HepG2 (cell line): ENCODE measurements at regions not wholly inside any gene's neighbourhood (a gene's known extent, or its start where the extent isn't known, plus 50 kb on each side); places are given as distances from the start of the nearest gene placed in this dataset.

ENCODE experiments used
- ATAC-seq: fragments of 200-7000 bp; cut with Tn5 transposase; 3 replicates; pipeline ENCODE4 v1.9.1; 2020; ENCODE audit warnings: mild to moderate bottlenecking, moderate library complexity
- BruUV-seq: library from RNA; stranded (reverse); fragments of 400-500 nt; replicated peaks from 2 replicates; lab custom pipeline; 2021; lab: Mats Ljungman, UMichigan
- CTCF ChIA-PET: fragments of 300-600 bp; formaldehyde crosslinking; extraction: SDS; loops from one replicate; lab custom pipeline; 2021; ENCODE audit warnings: low total read pairs, inconsistent platforms, low intra/inter-chr PET ratio; lab: Yijun Ruan, JAX
- POLR2A ChIA-PET: fragments of 350-600 bp; sonication (Branson Sonifier 250); formaldehyde crosslinking; loops from one replicate; lab custom pipeline; 2020; ENCODE audit warnings: antibody characterized with exemption, inconsistent platforms; lab: Yijun Ruan, JAX
- DNase-seq: peaks from one replicate; pipeline ENCODE4 v3.0.0-alpha.2; 2015; ENCODE audit warnings: low spot score
- FAIRE-seq: peaks from 3 replicates; lab custom pipeline; 2011; peaks lifted over from hg19 to GRCh38; lab: Jason Lieb, UNC
- H2AFZ ChIP-seq: one replicate; pipeline ENCODE4 v1.6.1; 2011; ENCODE audit warnings: low read length, inconsistent platforms
- H3K27ac ChIP-seq: fragments of 300-600 bp; 3 replicates; pipeline ENCODE4 v1.8.0; 2011; ENCODE audit warnings: mixed run types, mild to moderate bottlenecking, mixed read lengths, low read length, inconsistent platforms; ENCODE audit not compliant: insufficient read depth; ENCODE audit errors: extremely low read length
- H3K27me3 ChIP-seq, 2 experiments: fragments of 200-600 bp in 1 of 2; 2 replicates in 1 of 2; 3 replicates in 1 of 2; pipeline versions ENCODE4 v1.6.0 to v1.8.0; 2011; ENCODE audit warnings: low read length in 2 of 2, mild to moderate bottlenecking in 2 of 2, moderate library complexity in 2 of 2, inconsistent platforms in 1 of 2; ENCODE audit not compliant: insufficient read depth in 2 of 2, control insufficient read depth in 1 of 2
- H3K36me3 ChIP-seq, 2 experiments: fragments of 200-600 bp in 1 of 2; replicated peaks in 1 of 2; 2 replicates in 1 of 2; 3 replicates in 1 of 2; pipeline versions ENCODE4 v1.5.1 to v1.8.0; 2011; ENCODE audit warnings: low read length in 2 of 2, inconsistent platforms in 1 of 2; ENCODE audit not compliant: insufficient read depth in 2 of 2, control insufficient read depth in 1 of 2
- H3K4me1 ChIP-seq: 2 replicates; pipeline ENCODE4 v1.5.1; 2012; ENCODE audit warnings: low read length, inconsistent platforms; ENCODE audit not compliant: insufficient read depth
- H3K4me2 ChIP-seq: 2 replicates; pipeline ENCODE4 v1.6.0; 2011; ENCODE audit warnings: low read depth, low read length, inconsistent platforms
- H3K4me3 ChIP-seq, 3 experiments: fragments of 200-600 bp in 1 of 3; sonication (generic), shearing (Covaris generic) in 1 of 3; replicated peaks in 1 of 3; 2 replicates each; pipeline ENCODE4 v1.5.1; 2011 to 2016; ENCODE audit warnings: low read length in 3 of 3, inconsistent platforms in 2 of 3, low read depth in 2 of 3, mild to moderate bottlenecking in 2 of 3, control low read depth in 1 of 3, mixed read lengths in 1 of 3; ENCODE audit not compliant: insufficient read depth in 1 of 3
- H3K79me2 ChIP-seq: one replicate; pipeline ENCODE4 v1.6.1; 2011; ENCODE audit warnings: low read length, inconsistent platforms; ENCODE audit not compliant: insufficient read depth
- H3K9ac ChIP-seq: 2 replicates; pipeline ENCODE4 v1.6.0; 2011; ENCODE audit warnings: mild to moderate bottlenecking, low read depth, low read length, inconsistent platforms; ENCODE audit not compliant: insufficient read depth
- H3K9me3 ChIP-seq: 2 replicates; pipeline ENCODE4 v1.5.1; 2012; ENCODE audit warnings: mild to moderate bottlenecking, low read length
- H4K20me1 ChIP-seq: 2 replicates; pipeline ENCODE4 v1.6.0; 2011; ENCODE audit warnings: inconsistent platforms, mild to moderate bottlenecking, low read length, moderate library complexity; ENCODE audit not compliant: insufficient read depth
- CBX5 ChIP-seq: sonication (generic); formaldehyde crosslinking; IDR thresholded peaks from 2 replicates; pipeline ENCODE4 v1.4.0; 2020; ENCODE audit warnings: missing genetic modification reagents, borderline replicate concordance
- HNF4G ChIP-seq, 2 experiments: sonication (generic) in 1 of 2; formaldehyde crosslinking in 1 of 2; IDR thresholded peaks; 2 replicates each; pipeline versions ENCODE4 v1.4.0 to v1.6.1; 2011 to 2020; ENCODE audit warnings: borderline replicate concordance in 2 of 2, low read depth in 2 of 2, mild to moderate bottlenecking in 2 of 2, low read length in 1 of 2, missing genetic modification reagents in 1 of 2, moderate library complexity in 1 of 2
- NFE2L1 ChIP-seq: sonication (generic); formaldehyde crosslinking; IDR thresholded peaks from 2 replicates; pipeline ENCODE4 v1.4.0; 2020; ENCODE audit warnings: missing genetic modification reagents, mild to moderate bottlenecking, borderline replicate concordance
- NFYC ChIP-seq: IDR thresholded peaks from 2 replicates; pipeline ENCODE4 v1.6.1; 2016; ENCODE audit warnings: missing genetic modification reagents, missing compliant biosample characterization
- RBM22 ChIP-seq: fragments of 200-400 bp; formaldehyde crosslinking; optimal IDR thresholded peaks from 2 replicates; pipeline ENCODE3; 2017; ENCODE audit warnings: mild to moderate bottlenecking, low read length, moderate library complexity
- SIN3A ChIP-seq: IDR thresholded peaks from 2 replicates; pipeline ENCODE4 v1.6.1; 2011; ENCODE audit warnings: low read depth, mild to moderate bottlenecking, control low read depth, low read length, borderline replicate concordance
- SMARCC2 ChIP-seq: fragments of 450-650 bp; IDR thresholded peaks from 2 replicates; pipeline ENCODE4 v1.6.1; 2017; ENCODE audit warnings: antibody characterized with exemption, mild to moderate bottlenecking
- ZBTB38 ChIP-seq: sonication (generic); formaldehyde crosslinking; IDR thresholded peaks from 2 replicates; pipeline ENCODE4 v1.5.1; 2020; ENCODE audit warnings: mild to moderate bottlenecking, missing genetic modification reagents
- ZNF790 ChIP-seq: sonication (generic); formaldehyde crosslinking; IDR thresholded peaks from 2 replicates; pipeline ENCODE4 v1.8.0; 2022; ENCODE audit warnings: missing genetic modification reagents, mild to moderate bottlenecking, borderline replicate concordance
- WGBS: methylation state at CpG from one replicate; pipeline ENCODE4 v1.1.6; 2017; ENCODE audit warnings: low lambda C conversion rate; 5-methylcytosine and 5-hydroxymethylcytosine counted together
- in situ Hi-C: cut with HindIII; loops from 2 replicates; pipeline ENCODE4 v1.10.0; 2017; ENCODE audit warnings: low pct_unique_long_range_greater_than_20kb; ENCODE audit not compliant: extremely low pct_ligation_motif_present
- intact Hi-C: fragments of 100-400 bp; cut with micrococcal nuclease; formaldehyde crosslinking; loops from one replicate; pipeline ENCODE4 v1.10.0; 2022; ENCODE audit not compliant: unreplicated experiment
- TF ChIP-seq, protein P1 (sequence below): sonication (generic); formaldehyde crosslinking; conservative IDR thresholded peaks from 2 replicates; pipeline ENCODE4 v1.8.0; 2022; ENCODE audit warnings: mild to moderate bottlenecking, moderate library complexity, missing genetic modification reagents
- TF ChIP-seq, protein P2 (sequence below): sonication (generic); formaldehyde crosslinking; conservative IDR thresholded peaks from 2 replicates; pipeline ENCODE4 v1.8.0; 2022; ENCODE audit warnings: low read depth, missing genetic modification reagents
- TF ChIP-seq, protein P3 (sequence below): sonication (generic); formaldehyde crosslinking; IDR thresholded peaks from 2 replicates; pipeline ENCODE4 v1.8.1; 2023; ENCODE audit warnings: mild to moderate bottlenecking, moderate library complexity, missing genetic modification reagents
- TF ChIP-seq, protein P4 (sequence below): sonication (generic); formaldehyde crosslinking; IDR thresholded peaks from 2 replicates; pipeline ENCODE4 v1.9.0; 2021; ENCODE audit warnings: missing genetic modification reagents, borderline replicate concordance

DNA sequence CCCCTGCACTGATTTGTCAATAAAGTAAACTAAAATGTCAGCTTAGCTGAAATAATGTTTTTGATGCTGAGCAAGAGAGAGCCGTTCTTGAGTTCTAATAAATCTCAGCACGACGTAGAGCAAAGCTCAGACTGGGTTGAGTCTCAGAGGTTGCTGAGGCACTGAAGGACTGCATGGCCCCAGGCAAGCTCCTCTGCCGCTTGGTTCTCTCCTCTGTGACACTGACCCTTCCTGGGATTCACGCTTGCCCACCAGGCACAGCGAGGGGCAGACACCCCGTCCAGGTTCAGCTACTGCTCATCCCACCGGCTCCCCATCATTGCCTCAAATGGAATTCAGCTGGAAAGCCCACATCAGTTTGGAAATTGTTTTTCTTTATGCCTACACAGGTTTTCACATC, 129.8 kb downstream of the IRX2 start:
- WGBS, result 19% methylated on average over 6 of the region's 8 CpGs
- no peak overlapping the region for H2AFZ ChIP-seq
- H3K27ac ChIP-seq, result no peak overlapping the region
- BruUV-seq, result no TSS peak
- no peak for FAIRE-seq
- no peaks in the 10 kb centered on the region for H3K79me2 ChIP-seq
- peaks cover 3 to 14% of the 10 kb centered on the region in 2 experiments; a peak in 1 of 5 replicates for H3K27me3 ChIP-seq
- TF ChIP-seq SIN3A (no peak), NFYC (CRISPR knock-in tag) (no peak), NFE2L1 (CRISPR knock-in tag) (no peak)
- DNase-seq, result no peak
- intact Hi-C loops (no loop called here), in situ Hi-C loops (no loop called here)
- no peaks in the 10 kb centered on the region for H3K4me1 ChIP-seq
- no peaks in the 10 kb centered on the region for H4K20me1 ChIP-seq
- POLR2A ChIA-PET, result no interaction called here
- ATAC-seq, result no peak
- CTCF ChIA-PET, result no interaction called here
- H3K4me2 ChIP-seq, result no peak overlapping the region
- no peak overlapping the region for H3K9ac ChIP-seq
- H3K9me3 ChIP-seq, result no peaks in the 10 kb centered on the region
- H3K4me3 ChIP-seq, result no peak overlapping the region
- no peaks in the 10 kb centered on the region for H3K36me3 ChIP-seq

DNA sequence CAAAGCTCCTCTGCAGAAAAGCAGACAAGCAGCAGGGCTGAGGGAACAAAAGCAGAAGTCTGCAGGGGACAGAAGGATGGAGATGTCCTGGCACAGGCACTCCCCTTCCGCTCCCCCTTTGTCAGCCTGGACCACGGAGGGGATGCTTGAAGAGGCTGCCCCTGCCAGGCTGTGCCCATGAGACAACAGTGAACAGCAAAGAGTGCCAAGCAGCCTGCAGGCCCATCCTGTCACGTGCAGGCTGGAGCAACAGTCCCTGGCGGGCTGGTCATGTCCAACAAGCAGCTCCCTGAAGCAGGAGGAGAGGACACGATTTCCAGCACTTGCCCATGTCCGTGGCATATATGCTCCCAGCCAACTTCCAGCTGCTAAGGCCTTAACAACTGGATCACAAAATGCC, 132.3 kb downstream of the IRX2 start:
- Histone ChIP-seq H3K4me2 (no peak overlapping the region), H3K36me3 (no peaks in the 10 kb centered on the region), H3K4me3 (no peak overlapping the region), H3K4me1 (no peaks in the 10 kb centered on the region), H3K27me3 (peaks cover 1 to 14% of the 10 kb centered on the region in 2 experiments; a peak in 1 of 5 replicates), H3K27ac (no peak overlapping the region), H2AFZ (no peak overlapping the region), H4K20me1 (no peaks in the 10 kb centered on the region), H3K9me3 (no peaks in the 10 kb centered on the region), H3K9ac (no peak overlapping the region), H3K79me2 (no peaks in the 10 kb centered on the region)
- no peak for ATAC-seq
- CTCF ChIA-PET, result no interaction called here
- intact Hi-C loops (no loop called here), in situ Hi-C loops (no loop called here)
- no peak for DNase-seq
- no TSS peak for BruUV-seq
- no peak for FAIRE-seq
- POLR2A ChIA-PET, result no interaction called here
- 0% methylated on average over 1 of the region's 6 CpGs for WGBS
- no peak for TF ChIP-seq CBX5
- TF ChIP-seq, protein P1, sequence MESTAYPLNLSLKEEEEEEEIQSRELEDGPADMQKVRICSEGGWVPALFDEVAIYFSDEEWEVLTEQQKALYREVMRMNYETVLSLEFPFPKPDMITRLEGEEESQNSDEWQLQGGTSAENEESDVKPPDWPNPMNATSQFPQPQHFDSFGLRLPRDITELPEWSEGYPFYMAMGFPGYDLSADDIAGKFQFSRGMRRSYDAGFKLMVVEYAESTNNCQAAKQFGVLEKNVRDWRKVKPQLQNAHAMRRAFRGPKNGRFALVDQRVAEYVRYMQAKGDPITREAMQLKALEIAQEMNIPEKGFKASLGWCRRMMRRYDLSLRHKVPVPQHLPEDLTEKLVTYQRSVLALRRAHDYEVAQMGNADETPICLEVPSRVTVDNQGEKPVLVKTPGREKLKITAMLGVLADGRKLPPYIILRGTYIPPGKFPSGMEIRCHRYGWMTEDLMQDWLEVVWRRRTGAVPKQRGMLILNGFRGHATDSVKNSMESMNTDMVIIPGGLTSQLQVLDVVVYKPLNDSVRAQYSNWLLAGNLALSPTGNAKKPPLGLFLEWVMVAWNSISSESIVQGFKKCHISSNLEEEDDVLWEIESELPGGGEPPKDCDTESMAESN (CRISPR knock-in tag), result no peak
- no peak for TF ChIP-seq ZBTB38
- no peak for TF ChIP-seq SMARCC2
- no peak for TF ChIP-seq ZNF790 (CRISPR knock-in tag)
- TF ChIP-seq, protein P2, sequence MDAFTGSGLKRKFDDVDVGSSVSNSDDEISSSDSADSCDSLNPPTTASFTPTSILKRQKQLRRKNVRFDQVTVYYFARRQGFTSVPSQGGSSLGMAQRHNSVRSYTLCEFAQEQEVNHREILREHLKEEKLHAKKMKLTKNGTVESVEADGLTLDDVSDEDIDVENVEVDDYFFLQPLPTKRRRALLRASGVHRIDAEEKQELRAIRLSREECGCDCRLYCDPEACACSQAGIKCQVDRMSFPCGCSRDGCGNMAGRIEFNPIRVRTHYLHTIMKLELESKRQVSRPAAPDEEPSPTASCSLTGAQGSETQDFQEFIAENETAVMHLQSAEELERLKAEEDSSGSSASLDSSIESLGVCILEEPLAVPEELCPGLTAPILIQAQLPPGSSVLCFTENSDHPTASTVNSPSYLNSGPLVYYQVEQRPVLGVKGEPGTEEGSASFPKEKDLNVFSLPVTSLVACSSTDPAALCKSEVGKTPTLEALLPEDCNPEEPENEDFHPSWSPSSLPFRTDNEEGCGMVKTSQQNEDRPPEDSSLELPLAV (CRISPR knock-in tag), result no peak
- TF ChIP-seq, protein P3, sequence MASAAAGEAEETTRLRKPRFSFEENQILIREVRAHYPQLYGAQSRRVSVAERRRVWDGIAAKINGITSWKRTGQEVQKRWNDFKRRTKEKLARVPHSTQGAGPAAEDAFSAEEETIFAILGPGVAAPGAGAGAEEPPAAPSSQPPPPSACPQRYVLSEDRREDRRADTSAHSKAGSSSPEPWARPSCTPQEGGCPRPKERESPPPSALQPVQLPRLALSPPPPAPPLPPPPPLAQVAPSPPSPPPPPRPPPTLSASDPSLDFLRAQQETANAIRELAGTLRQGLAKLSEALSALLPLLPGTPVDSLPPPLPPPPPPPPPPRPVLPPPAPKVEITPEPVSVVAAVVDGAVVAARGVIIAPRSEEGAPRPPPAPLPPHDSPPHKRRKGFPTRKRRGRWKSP (CRISPR knock-in tag), result no peak
- TF ChIP-seq, protein P4, sequence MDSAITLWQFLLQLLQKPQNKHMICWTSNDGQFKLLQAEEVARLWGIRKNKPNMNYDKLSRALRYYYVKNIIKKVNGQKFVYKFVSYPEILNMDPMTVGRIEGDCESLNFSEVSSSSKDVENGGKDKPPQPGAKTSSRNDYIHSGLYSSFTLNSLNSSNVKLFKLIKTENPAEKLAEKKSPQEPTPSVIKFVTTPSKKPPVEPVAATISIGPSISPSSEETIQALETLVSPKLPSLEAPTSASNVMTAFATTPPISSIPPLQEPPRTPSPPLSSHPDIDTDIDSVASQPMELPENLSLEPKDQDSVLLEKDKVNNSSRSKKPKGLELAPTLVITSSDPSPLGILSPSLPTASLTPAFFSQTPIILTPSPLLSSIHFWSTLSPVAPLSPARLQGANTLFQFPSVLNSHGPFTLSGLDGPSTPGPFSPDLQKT (CRISPR knock-in tag), result no peak
- TF ChIP-seq RBM22, result no peak
- no peak for TF ChIP-seq HNF4G (IDR thresholded peaks at IDR 0.05; ENCODE audit: borderline replicate concordance, low read depth, low read length)
- no peak for TF ChIP-seq HNF4G (CRISPR knock-in tag; IDR thresholded peaks at IDR 0.05; ENCODE audit: borderline replicate concordance, low read depth)
